Mammary epithelial cell (primary cell): ENCODE measurements at regions not wholly inside any gene's neighbourhood (a gene's known extent, or its start where the extent isn't known, plus 50 kb on each side); places are given as distances from the start of the nearest gene placed in this dataset.

ENCODE experiments used
- CTCF ChIP-seq, 2 donors: IDR thresholded peaks in 1 of 2; conservative IDR thresholded peaks in 1 of 2; 2 replicates each; pipeline ENCODE4 v1.5.1; 2011 to 2012; ENCODE audit warnings: inconsistent platforms in 2 of 2, low read length in 2 of 2, mild to moderate bottlenecking in 2 of 2, control low read depth in 1 of 2, low read depth in 1 of 2; ENCODE audit not compliant: insufficient read depth in 1 of 2; ENCODE audit errors: extremely low read depth in 1 of 2
- EZH2 ChIP-seq: IDR thresholded peaks from 2 replicates; pipeline ENCODE4 v1.6.1; 2012; ENCODE audit warnings: low read length, inconsistent platforms, borderline replicate concordance

GRCh38 chr5:83815661-83816060, 95.0 kb upstream of the HAPLN1 start:
- TF ChIP-seq CTCF (conservative IDR thresholded peaks at IDR 0.05 in 1 of 2, IDR thresholded peaks at IDR 0.05 in 1 of 2; ENCODE audit: extremely low read depth in 1 of 2, insufficient read depth in 1 of 2, low read depth in 1 of 2, low read length in 2 of 2) (no peak), EZH2 (no peak)
